GM18505 (cell line): ENCODE measurements at regions not wholly inside any gene's neighbourhood (a gene's known extent, or its start where the extent isn't known, plus 50 kb on each side); places are given as distances from the start of the nearest gene placed in this dataset.

Source experiments
- ATAC-seq: cut with Tn5 transposase; IDR thresholded peaks from one replicate; pipeline ENCODE4 v1.9.1; 2021; ENCODE audit not compliant: unreplicated experiment
- POLR2A ChIP-seq: IDR thresholded peaks from 4 replicates; pipeline ENCODE4 v1.6.1; 2011; ENCODE audit warnings: borderline replicate concordance; ENCODE audit not compliant: insufficient read depth, insufficient read length; ENCODE audit errors: extremely low read depth

GRCh38 chr12:115474539-115475353, 790.8 kb upstream of the TBX3 start:
- no peak for TF ChIP-seq POLR2A
- no peak for ATAC-seq

- TF ChIP-seq POLR2A: no peak
- no peak for ATAC-seq
Observed at GRCh38 chr12:115473257-115473956, 789.4 kb upstream of the TBX3 start.

GRCh38 chr12:115472852-115473251, 788.9 kb upstream of the TBX3 start:
- no peak for ATAC-seq
- TF ChIP-seq POLR2A: no peak

- no peak for TF ChIP-seq POLR2A
Observed at GRCh38 chr12:115470977-115471376, 787.0 kb upstream of the TBX3 start.

GRCh38 chr12:115470526-115470925, 786.6 kb upstream of the TBX3 start:
- no peak for TF ChIP-seq POLR2A
- no peak for ATAC-seq

More at GRCh38 chr12:115470977-115471376, 787.0 kb upstream of the TBX3 start:
- ATAC-seq: no peak

- TF ChIP-seq POLR2A: no peak
- no peak for ATAC-seq
Observed at GRCh38 chr12:115468087-115468510, 784.1 kb upstream of the TBX3 start.

GRCh38 chr12:115467531-115467930, 783.6 kb upstream of the TBX3 start:
- no peak for ATAC-seq
- no peak for TF ChIP-seq POLR2A

GRCh38 chr12:115466076-115466475, 782.1 kb upstream of the TBX3 start:
- ATAC-seq: no peak
- TF ChIP-seq POLR2A: no peak

GRCh38 chr12:115464661-115465060, 780.7 kb upstream of the TBX3 start:
- no peak for ATAC-seq
- TF ChIP-seq POLR2A: no peak

- ATAC-seq: no peak
- TF ChIP-seq POLR2A: no peak
Observed at GRCh38 chr12:115464111-115464581, 780.2 kb upstream of the TBX3 start.

GRCh38 chr12:115461401-115461800, 777.4 kb upstream of the TBX3 start:
- ATAC-seq: no peak
- TF ChIP-seq POLR2A: no peak

GRCh38 chr12:115457798-115458197, 773.8 kb upstream of the TBX3 start:
- no peak for TF ChIP-seq POLR2A
- no peak for ATAC-seq

GRCh38 chr12:115456946-115457689, 773.1 kb upstream of the TBX3 start:
- no peak for ATAC-seq
- no peak for TF ChIP-seq POLR2A
